ENCODE measurements at regions not wholly inside any gene's neighbourhood (a gene's known extent, or its start where the extent isn't known, plus 50 kb on each side); places are given as distances from the start of the nearest gene placed in this dataset.

DNA sequence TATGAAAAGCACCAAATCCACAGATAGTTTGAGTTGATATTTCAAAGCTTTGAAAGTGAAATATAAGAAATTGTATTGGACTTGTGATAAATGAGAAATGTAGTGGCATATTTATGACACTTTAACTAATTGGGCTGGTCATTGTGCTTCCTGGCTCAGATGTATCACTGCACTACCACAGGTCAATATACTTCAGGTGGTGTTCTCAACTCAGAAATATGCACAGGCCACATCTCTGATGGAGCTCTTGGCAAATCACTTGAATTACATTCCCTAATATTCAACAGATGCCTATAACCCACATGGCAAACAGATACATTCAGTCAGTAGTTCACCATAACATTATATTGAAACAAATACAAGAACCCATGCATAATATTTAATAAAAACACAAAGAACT, 209.6 kb downstream of the LYPLAL1 start:
- TF ChIP-seq, protein P1, sequence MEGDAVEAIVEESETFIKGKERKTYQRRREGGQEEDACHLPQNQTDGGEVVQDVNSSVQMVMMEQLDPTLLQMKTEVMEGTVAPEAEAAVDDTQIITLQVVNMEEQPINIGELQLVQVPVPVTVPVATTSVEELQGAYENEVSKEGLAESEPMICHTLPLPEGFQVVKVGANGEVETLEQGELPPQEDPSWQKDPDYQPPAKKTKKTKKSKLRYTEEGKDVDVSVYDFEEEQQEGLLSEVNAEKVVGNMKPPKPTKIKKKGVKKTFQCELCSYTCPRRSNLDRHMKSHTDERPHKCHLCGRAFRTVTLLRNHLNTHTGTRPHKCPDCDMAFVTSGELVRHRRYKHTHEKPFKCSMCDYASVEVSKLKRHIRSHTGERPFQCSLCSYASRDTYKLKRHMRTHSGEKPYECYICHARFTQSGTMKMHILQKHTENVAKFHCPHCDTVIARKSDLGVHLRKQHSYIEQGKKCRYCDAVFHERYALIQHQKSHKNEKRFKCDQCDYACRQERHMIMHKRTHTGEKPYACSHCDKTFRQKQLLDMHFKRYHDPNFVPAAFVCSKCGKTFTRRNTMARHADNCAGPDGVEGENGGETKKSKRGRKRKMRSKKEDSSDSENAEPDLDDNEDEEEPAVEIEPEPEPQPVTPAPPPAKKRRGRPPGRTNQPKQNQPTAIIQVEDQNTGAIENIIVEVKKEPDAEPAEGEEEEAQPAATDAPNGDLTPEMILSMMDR (IDR thresholded peaks at IDR 0.05): no peak
- no peak for TF ChIP-seq EZH2phosphoT487 (IDR thresholded peaks at IDR 0.05)

Data from neural progenitor cell (in vitro differentiated cells).